HG03469 (cell line): ENCODE measurements at regions not wholly inside any gene's neighbourhood (a gene's known extent, or its start where the extent isn't known, plus 50 kb on each side); places are given as distances from the start of the nearest gene placed in this dataset.
"Not testable (repeated sequence)": the region's sequence is repeated elsewhere in the genome, so short reads cannot be mapped to it uniquely, and the experiment has no call there.

ENCODE experiments used
- ATAC-seq: cut with Tn5 transposase; IDR thresholded peaks from one replicate; pipeline ENCODE4 v1.9.1; 2021; ENCODE audit warnings: mild to moderate bottlenecking, moderate library complexity, moderate number of reproducible peaks; ENCODE audit not compliant: unreplicated experiment

GRCh38 chr7:68911754-68912153 is 686.5 kb upstream of the AUTS2 start:
- ATAC-seq: no peak

GRCh38 chr7:68914006-68914405 is 684.3 kb upstream of the AUTS2 start:
- no peak for ATAC-seq

- ATAC-seq: no peak
These were observed 681.1 kb upstream of the AUTS2 start for GRCh38 chr7:68917041-68917651.

GRCh38 chr7:68918621-68919020 is 679.7 kb upstream of the AUTS2 start:
- no peak for ATAC-seq

GRCh38 chr7:68922850-68923249 is 675.4 kb upstream of the AUTS2 start:
- ATAC-seq: no peak

- no peak for ATAC-seq
These were observed 673.0 kb upstream of the AUTS2 start for GRCh38 chr7:68925241-68925640.

GRCh38 chr7:68929781-68930261 is 668.5 kb upstream of the AUTS2 start:
- no peak for ATAC-seq

GRCh38 chr7:68936471-68937035 is 661.7 kb upstream of the AUTS2 start:
- no peak for ATAC-seq

- ATAC-seq: no peak
These were observed 660.1 kb upstream of the AUTS2 start for GRCh38 chr7:68938151-68938550.

GRCh38 chr7:68943786-68944185 is 654.5 kb upstream of the AUTS2 start:
- ATAC-seq: no peak

GRCh38 chr7:68955656-68956055 is 642.6 kb upstream of the AUTS2 start:
- ATAC-seq: no peak

- ATAC-seq: no peak
These were observed 639.7 kb upstream of the AUTS2 start for GRCh38 chr7:68958571-68958970.

GRCh38 chr7:68963552-68963951 is 634.7 kb upstream of the AUTS2 start:
- no peak for ATAC-seq

GRCh38 chr7:68964060-68964459 is 634.2 kb upstream of the AUTS2 start:
- ATAC-seq: no peak

- no peak for ATAC-seq
These were observed 632.9 kb upstream of the AUTS2 start for GRCh38 chr7:68965351-68965750.

GRCh38 chr7:68967598-68967997 is 630.7 kb upstream of the AUTS2 start:
- no peak for ATAC-seq

GRCh38 chr7:68969571-68969970 is 628.7 kb upstream of the AUTS2 start:
- no peak for ATAC-seq

GRCh38 chr7:68971634-68972340 is 626.5 kb upstream of the AUTS2 start:
- no peak for ATAC-seq

- no peak for ATAC-seq
These were observed 620.8 kb upstream of the AUTS2 start for GRCh38 chr7:68977385-68978055.

GRCh38 chr7:68978710-68979109 is 619.6 kb upstream of the AUTS2 start:
- ATAC-seq: no peak

- no peak for ATAC-seq
These were observed 618.3 kb upstream of the AUTS2 start for GRCh38 chr7:68980011-68980410.

GRCh38 chr7:68980432-68980831 is 617.8 kb upstream of the AUTS2 start:
- ATAC-seq: not testable (repeated sequence)
